ENCODE measurements at regions not wholly inside any gene's neighbourhood (a gene's known extent, or its start where the extent isn't known, plus 50 kb on each side); places are given as distances from the start of the nearest gene placed in this dataset.

DNA sequence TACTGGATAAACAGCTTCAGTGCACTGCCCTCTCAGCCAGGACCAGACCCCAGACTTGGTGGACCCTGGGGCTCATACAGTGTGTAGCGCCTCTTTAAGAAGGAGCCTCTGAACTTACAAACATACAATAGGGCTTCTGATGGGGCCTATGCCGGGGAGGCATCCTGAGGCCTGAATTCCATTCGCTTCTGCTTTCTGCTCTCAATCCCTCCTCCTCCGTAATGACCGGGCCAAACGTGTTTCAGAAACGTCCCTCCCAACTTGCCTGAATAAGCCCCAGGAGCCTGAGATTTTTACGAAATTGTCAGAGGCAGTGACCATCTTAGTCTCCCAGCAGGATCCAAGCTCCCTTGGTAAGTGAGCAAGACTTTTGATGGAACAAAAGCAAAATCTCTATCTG, 128.1 kb upstream of the BOD1 start:
- H3K14ac ChIP-seq (ENCODE audit: low read length), result no peak overlapping the region
- no peak overlapping the region for H4K8ac ChIP-seq (ENCODE audit: low read depth, low read length)
- H3K4me3 ChIP-seq (ENCODE audit: low read length in 2 of 2), result no peak overlapping the region
- H3K27ac ChIP-seq (replicated peaks; ENCODE audit: low read length), result no peak overlapping the region
- H3K23ac ChIP-seq (ENCODE audit: low read depth, low read length, poor library complexity), result no peak overlapping the region
- H3K4ac ChIP-seq (ENCODE audit: low read length), result no peak overlapping the region
- H3K9me3 ChIP-seq (replicated peaks in 1 of 2; ENCODE audit: control insufficient read depth in 2 of 2, insufficient read depth in 1 of 2, low read depth in 1 of 2, low read length in 2 of 2), result no peaks in the 10 kb centered on the region
- H2BK15ac ChIP-seq (ENCODE audit: low read length), result no peak overlapping the region
- no CpG with 5 or more reads among the region's 8 CpGs for WGBS, 2 donors (ENCODE audit: extremely low coverage in 2 of 2, insufficient read length in 2 of 2, insufficient replicate concordance in 1 of 2)
- H3K4me2 ChIP-seq (ENCODE audit: insufficient read depth, low read length, poor library complexity, severe bottlenecking), result peak overlapping the region; percentile 13
- no peak overlapping the region for H2BK120ac ChIP-seq (ENCODE audit: low read depth, low read length)
- H3K18ac ChIP-seq (ENCODE audit: low read length), result peak overlapping the region; percentile 60
- no peak overlapping the region for H2BK12ac ChIP-seq (ENCODE audit: low read length)
- H3K36me3 ChIP-seq (replicated peaks in 1 of 2; ENCODE audit: control insufficient read depth in 2 of 2, insufficient read depth in 2 of 2, low read length in 2 of 2), result no peaks in the 10 kb centered on the region
- H3K79me1 ChIP-seq (ENCODE audit: low read depth, low read length), result no peaks in the 10 kb centered on the region
- H2BK5ac ChIP-seq (ENCODE audit: low read length), result no peak overlapping the region
- no peaks in the 10 kb centered on the region for H3K27me3 ChIP-seq (ENCODE audit: control insufficient read depth in 3 of 3, insufficient read depth in 3 of 3, low read depth in 1 of 3, low read length in 3 of 3)
- H4K91ac ChIP-seq (ENCODE audit: low read depth, low read length, poor library complexity), result no peak overlapping the region
- no peak overlapping the region for H2AK5ac ChIP-seq (ENCODE audit: low read depth, low read length)
- DNase-seq (ENCODE audit: low spot score), result no peak
- H2AFZ ChIP-seq (ENCODE audit: low read length), result peak overlapping the region; percentile 83
- no peak overlapping the region for H3K9ac ChIP-seq (ENCODE audit: low read depth, low read length, poor library complexity)
- H3K4me1 ChIP-seq (ENCODE audit: control insufficient read depth in 2 of 2, insufficient read depth in 1 of 2, low read depth in 1 of 2, low read length in 2 of 2), result peaks cover 10 to 13% of the 10 kb centered on the region in 2 donors

DNA sequence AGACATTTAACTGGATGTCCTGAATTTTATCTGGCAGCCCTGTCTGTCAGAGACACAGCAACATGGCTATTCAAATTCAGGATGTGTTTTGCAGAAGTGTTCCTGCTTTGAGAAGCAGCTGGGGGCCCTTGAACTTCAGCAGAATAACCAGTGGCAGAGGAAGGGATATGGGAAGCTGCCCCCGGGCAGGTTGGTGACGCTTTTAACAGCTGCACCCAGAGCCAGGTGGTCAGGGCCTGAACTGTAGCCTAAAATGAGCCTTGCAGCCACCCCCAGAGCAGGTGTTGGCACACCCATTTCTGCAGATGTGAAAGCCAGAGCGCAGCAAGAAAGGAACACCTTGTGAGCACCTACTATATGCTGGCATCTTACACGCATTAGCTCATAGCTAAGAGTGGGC, 128.7 kb upstream of the BOD1 start:
- Histone ChIP-seq H3K79me1 (ENCODE audit: low read depth, low read length) (no peaks in the 10 kb centered on the region), H3K9me3 (replicated peaks in 1 of 2; ENCODE audit: control insufficient read depth in 2 of 2, insufficient read depth in 1 of 2, low read depth in 1 of 2, low read length in 2 of 2) (no peaks in the 10 kb centered on the region), H3K36me3 (replicated peaks in 1 of 2; ENCODE audit: control insufficient read depth in 2 of 2, insufficient read depth in 2 of 2, low read length in 2 of 2) (no peaks in the 10 kb centered on the region), H3K4ac (ENCODE audit: low read length) (no peak overlapping the region), H4K91ac (ENCODE audit: low read depth, low read length, poor library complexity) (peak overlapping the region; percentile 40), H3K4me3 (ENCODE audit: low read length in 2 of 2) (no peak overlapping the region), H3K14ac (ENCODE audit: low read length) (no peak overlapping the region), H3K27me3 (ENCODE audit: control insufficient read depth in 3 of 3, insufficient read depth in 3 of 3, low read depth in 1 of 3, low read length in 3 of 3) (no peaks in the 10 kb centered on the region), H2BK12ac (ENCODE audit: low read length) (no peak overlapping the region), H2AK5ac (ENCODE audit: low read depth, low read length) (peak overlapping the region; percentile 12), H3K9ac (ENCODE audit: low read depth, low read length, poor library complexity) (no peak overlapping the region), H3K4me2 (ENCODE audit: insufficient read depth, low read length, poor library complexity, severe bottlenecking) (no peak overlapping the region), H2BK120ac (ENCODE audit: low read depth, low read length) (no peak overlapping the region), H3K23ac (ENCODE audit: low read depth, low read length, poor library complexity) (no peak overlapping the region), H4K8ac (ENCODE audit: low read depth, low read length) (no peak overlapping the region), H3K27ac (replicated peaks; ENCODE audit: low read length) (no peak overlapping the region), H2BK15ac (ENCODE audit: low read length) (no peak overlapping the region), H2BK5ac (ENCODE audit: low read length) (no peak overlapping the region), H3K18ac (ENCODE audit: low read length) (no peak overlapping the region), H3K4me1 (ENCODE audit: control insufficient read depth in 2 of 2, insufficient read depth in 1 of 2, low read depth in 1 of 2, low read length in 2 of 2) (peaks cover 10 to 13% of the 10 kb centered on the region in 2 donors), H2AFZ (ENCODE audit: low read length) (peak overlapping the region; percentile 83)
- DNase-seq (ENCODE audit: low spot score), result no peak
- no CpG with 5 or more reads among the region's 4 CpGs for WGBS, 2 donors (ENCODE audit: extremely low coverage in 2 of 2, insufficient read length in 2 of 2, insufficient replicate concordance in 1 of 2)

DNA sequence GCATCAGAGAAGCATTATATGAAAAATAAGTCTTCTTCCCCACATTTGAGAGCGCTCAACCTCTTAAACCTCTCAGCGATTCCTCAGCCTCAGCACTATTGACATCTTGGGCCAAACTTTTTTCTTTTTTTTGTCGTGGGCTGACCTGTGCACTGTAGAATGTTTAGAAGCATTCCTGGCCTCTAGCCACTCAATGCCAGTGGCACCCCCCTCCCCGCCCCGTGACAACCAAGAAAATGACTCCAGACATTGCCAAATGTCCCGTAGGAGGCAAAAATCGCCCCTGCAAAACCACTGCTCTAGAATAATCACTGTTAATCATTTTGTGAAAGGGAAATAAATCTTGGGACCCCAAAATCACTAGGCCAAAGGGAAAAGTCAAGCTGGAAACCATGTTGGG, 129.1 kb upstream of the BOD1 start:
- Histone ChIP-seq H4K8ac (ENCODE audit: low read depth, low read length) (no peak overlapping the region), H3K4me1 (ENCODE audit: control insufficient read depth in 2 of 2, insufficient read depth in 1 of 2, low read depth in 1 of 2, low read length in 2 of 2) (peaks cover 10 to 13% of the 10 kb centered on the region in 2 donors), H2BK12ac (ENCODE audit: low read length) (no peak overlapping the region), H2AK5ac (ENCODE audit: low read depth, low read length) (no peak overlapping the region), H3K79me1 (ENCODE audit: low read depth, low read length) (no peaks in the 10 kb centered on the region), H2BK5ac (ENCODE audit: low read length) (no peak overlapping the region), H3K4me3 (ENCODE audit: low read length in 2 of 2) (no peak overlapping the region), H3K36me3 (replicated peaks in 1 of 2; ENCODE audit: control insufficient read depth in 2 of 2, insufficient read depth in 2 of 2, low read length in 2 of 2) (no peaks in the 10 kb centered on the region), H2AFZ (ENCODE audit: low read length) (no peak overlapping the region), H3K4me2 (ENCODE audit: insufficient read depth, low read length, poor library complexity, severe bottlenecking) (no peak overlapping the region), H3K9me3 (replicated peaks in 1 of 2; ENCODE audit: control insufficient read depth in 2 of 2, insufficient read depth in 1 of 2, low read depth in 1 of 2, low read length in 2 of 2) (no peaks in the 10 kb centered on the region), H2BK15ac (ENCODE audit: low read length) (no peak overlapping the region), H3K23ac (ENCODE audit: low read depth, low read length, poor library complexity) (no peak overlapping the region), H3K18ac (ENCODE audit: low read length) (peak overlapping the region; percentile 33), H3K4ac (ENCODE audit: low read length) (no peak overlapping the region), H3K14ac (ENCODE audit: low read length) (no peak overlapping the region), H3K27me3 (ENCODE audit: control insufficient read depth in 3 of 3, insufficient read depth in 3 of 3, low read depth in 1 of 3, low read length in 3 of 3) (no peaks in the 10 kb centered on the region), H3K27ac (replicated peaks; ENCODE audit: low read length) (no peak overlapping the region), H2BK120ac (ENCODE audit: low read depth, low read length) (no peak overlapping the region), H4K91ac (ENCODE audit: low read depth, low read length, poor library complexity) (peak overlapping the region; percentile 40), H3K9ac (ENCODE audit: low read depth, low read length, poor library complexity) (no peak overlapping the region)
- WGBS, 2 donors (ENCODE audit: extremely low coverage in 2 of 2, insufficient read length in 2 of 2, insufficient replicate concordance in 1 of 2), result no CpG with 5 or more reads among the region's 7 CpGs
- no peak for DNase-seq (ENCODE audit: low spot score)

DNA sequence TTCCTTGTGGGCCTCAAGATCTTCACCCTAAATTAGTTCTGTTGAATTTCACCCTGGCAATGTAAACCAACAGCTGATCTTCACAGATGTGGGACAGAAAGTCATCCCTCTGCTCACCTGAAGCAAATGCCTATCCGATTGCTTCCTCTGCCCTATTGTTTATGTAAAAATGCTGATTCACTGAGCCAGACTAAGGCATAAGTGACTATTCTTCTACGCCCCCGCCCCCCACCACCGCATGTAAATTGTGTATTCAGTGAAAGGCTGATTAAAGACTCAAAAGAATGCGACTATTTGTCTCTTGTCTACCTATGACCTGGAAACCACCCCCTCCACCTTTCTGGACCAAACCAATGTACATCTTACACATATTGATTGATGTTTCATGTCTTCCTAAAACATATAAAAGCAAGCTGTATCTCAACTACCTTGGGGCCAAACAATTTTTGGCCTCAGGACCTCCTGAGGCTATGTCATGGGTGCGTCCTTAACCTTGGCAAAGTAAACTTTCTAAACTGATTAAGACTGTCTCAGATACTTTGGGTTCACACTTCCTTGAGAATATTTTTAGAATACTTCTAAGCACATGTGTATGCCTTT, 129.7 kb upstream of the BOD1 start:
- peaks cover 10 to 13% of the 10 kb centered on the region in 2 donors for H3K4me1 ChIP-seq (ENCODE audit: control insufficient read depth in 2 of 2, insufficient read depth in 1 of 2, low read depth in 1 of 2, low read length in 2 of 2)
- no peaks in the 10 kb centered on the region for H3K27me3 ChIP-seq (ENCODE audit: control insufficient read depth in 3 of 3, insufficient read depth in 3 of 3, low read depth in 1 of 3, low read length in 3 of 3)
- H2AK5ac ChIP-seq (ENCODE audit: low read depth, low read length), result no peak overlapping the region
- no peak overlapping the region for H3K4ac ChIP-seq (ENCODE audit: low read length)
- no peak overlapping the region for H3K4me3 ChIP-seq (ENCODE audit: low read length in 2 of 2)
- H3K18ac ChIP-seq (ENCODE audit: low read length), result no peak overlapping the region
- no CpG with 5 or more reads among the region's 6 CpGs for WGBS, 2 donors (ENCODE audit: extremely low coverage in 2 of 2, insufficient read length in 2 of 2, insufficient replicate concordance in 1 of 2)
- H2BK120ac ChIP-seq (ENCODE audit: low read depth, low read length), result no peak overlapping the region
- no peak overlapping the region for H3K9ac ChIP-seq (ENCODE audit: low read depth, low read length, poor library complexity)
- H3K4me2 ChIP-seq (ENCODE audit: insufficient read depth, low read length, poor library complexity, severe bottlenecking), result no peak overlapping the region
- no peaks in the 10 kb centered on the region for H3K36me3 ChIP-seq (replicated peaks in 1 of 2; ENCODE audit: control insufficient read depth in 2 of 2, insufficient read depth in 2 of 2, low read length in 2 of 2)
- H2AFZ ChIP-seq (ENCODE audit: low read length), result no peak overlapping the region
- DNase-seq (ENCODE audit: low spot score), result no peak
- no peak overlapping the region for H2BK15ac ChIP-seq (ENCODE audit: low read length)
- H2BK5ac ChIP-seq (ENCODE audit: low read length), result no peak overlapping the region
- H3K27ac ChIP-seq (replicated peaks; ENCODE audit: low read length), result no peak overlapping the region
- H3K9me3 ChIP-seq (replicated peaks in 1 of 2; ENCODE audit: control insufficient read depth in 2 of 2, insufficient read depth in 1 of 2, low read depth in 1 of 2, low read length in 2 of 2), result no peaks in the 10 kb centered on the region
- H4K8ac ChIP-seq (ENCODE audit: low read depth, low read length), result no peak overlapping the region
- no peaks in the 10 kb centered on the region for H3K79me1 ChIP-seq (ENCODE audit: low read depth, low read length)
- H3K14ac ChIP-seq (ENCODE audit: low read length), result no peak overlapping the region
- no peak overlapping the region for H4K91ac ChIP-seq (ENCODE audit: low read depth, low read length, poor library complexity)
- no peak overlapping the region for H3K23ac ChIP-seq (ENCODE audit: low read depth, low read length, poor library complexity)
- no peak overlapping the region for H2BK12ac ChIP-seq (ENCODE audit: low read length)
